Sigmoid colon (tissue), 6 donors: ENCODE measurements at regions not wholly inside any gene's neighbourhood (a gene's known extent, or its start where the extent isn't known, plus 50 kb on each side); places are given as distances from the start of the nearest gene placed in this dataset.

Experiments used
- DNase-seq: peaks from one replicate; pipeline ENCODE4 v3.0.0-alpha.2; 2019
- H3K27ac ChIP-seq, 4 donors: fragments of 200-600 bp; sonication (generic); one replicate each; pipeline ENCODE4 v1.5.1; 2016 to 2019; ENCODE audit warnings: mild to moderate bottlenecking in 1 of 4
- H3K27me3 ChIP-seq, 3 donors: fragments of 200-600 bp; sonication (generic); one replicate each; pipeline ENCODE4 v1.5.1; 2019; ENCODE audit warnings: mild to moderate bottlenecking in 1 of 3
- H3K36me3 ChIP-seq, 4 donors: fragments of 200-600 bp; sonication (generic); one replicate each; pipeline ENCODE4 v1.5.1; 2016 to 2019
- H3K4me1 ChIP-seq, 4 donors: fragments of 200-600 bp; sonication (generic); one replicate each; pipeline ENCODE4 v1.5.1; 2017 to 2019
- H3K4me3 ChIP-seq, 4 donors: fragments of 200-600 bp; sonication (generic); one replicate each; pipeline ENCODE4 v1.5.1; 2017 to 2019; ENCODE audit warnings: mild to moderate bottlenecking in 2 of 4, moderate library complexity in 1 of 4
- H3K9me3 ChIP-seq, 4 donors: fragments of 200-600 bp in 3 of 4; sonication (generic) in 3 of 4; one replicate each; pipeline versions ENCODE4 v1.5.1 to v1.6.1; 2013 to 2019
- CTCF ChIP-seq, 4 experiments: fragments of 450-650 bp in 3 of 4; fragments of 200-600 bp in 1 of 4; IDR thresholded peaks; one replicate each; pipeline ENCODE4 v1.5.1; 2016 to 2019; ENCODE audit warnings: antibody characterized with exemption in 4 of 4, mild to moderate bottlenecking in 3 of 4, moderate library complexity in 2 of 4
- EP300 ChIP-seq, 4 donors: sonication (generic); formaldehyde crosslinking; IDR thresholded peaks; one replicate each; pipeline ENCODE4 v1.6.1; 2017; ENCODE audit warnings: antibody characterized with exemption in 4 of 4
- POLR2A ChIP-seq, 2 donors: fragments of 450-650 bp; IDR thresholded peaks; one replicate each; pipeline ENCODE4 v1.6.1; 2016; ENCODE audit warnings: antibody characterized with exemption in 2 of 2, mild to moderate bottlenecking in 2 of 2, moderate library complexity in 2 of 2
- POLR2AphosphoS5 ChIP-seq, 4 donors: sonication (generic); formaldehyde crosslinking; IDR thresholded peaks; one replicate each; pipeline ENCODE4 v1.6.1; 2017; ENCODE audit warnings: antibody characterized with exemption in 4 of 4
- WGBS, 2 donors: extraction: QIAGEN DNeasy Blood & Tissue Kit; methylation state at CpG; one replicate each; pipeline ENCODE4 v1.1.7; 2013; 5-methylcytosine and 5-hydroxymethylcytosine counted together
- intact Hi-C: fragments of 100-400 bp; cut with DNase I; formaldehyde crosslinking; loops from one replicate; pipeline ENCODE4 v1.15.1; 2023
- donor health status: healthy with polysubstance abuse.
- donor health status: healthy.

- intact Hi-C loops = no loop called here
- no peak overlapping the region for H3K4me3 ChIP-seq
- 93 to 96% methylated on average over 1 of the region's 1 CpG for WGBS, 2 donors
Observed at GRCh38 chr2:76027761-76028160, 317.0 kb upstream of the GCFC2 start.

GRCh38 chr2:76019128-76019527 is 308.4 kb upstream of the GCFC2 start:
- 13 to 52% methylated on average over 2 of the region's 2 CpGs for WGBS, 2 donors
- Histone ChIP-seq H3K27ac (no peak overlapping the region), H3K4me1 (no peaks in the 10 kb centered on the region), H3K36me3 (no peaks in the 10 kb centered on the region), H3K27me3 (no peaks in the 10 kb centered on the region), H3K9me3 (no peaks in the 10 kb centered on the region), H3K4me3 (no peak overlapping the region)
- intact Hi-C loops = no loop called here
- TF ChIP-seq POLR2A (IDR thresholded peaks at IDR 0.05) (no peak), EP300 (IDR thresholded peaks at IDR 0.05) (no peak), POLR2AphosphoS5 (IDR thresholded peaks at IDR 0.05) (no peak), CTCF (IDR thresholded peaks at IDR 0.05) (no peak)
- DNase-seq = no peak

More at GRCh38 chr2:76027761-76028160, 317.0 kb upstream of the GCFC2 start:
- TF ChIP-seq EP300 (IDR thresholded peaks at IDR 0.05) (no peak), POLR2A (IDR thresholded peaks at IDR 0.05) (no peak), POLR2AphosphoS5 (IDR thresholded peaks at IDR 0.05) (no peak), CTCF (IDR thresholded peaks at IDR 0.05) (no peak)
- no peak overlapping the region for H3K27ac ChIP-seq
- no peaks in the 10 kb centered on the region for H3K27me3 ChIP-seq
- no peaks in the 10 kb centered on the region for H3K36me3 ChIP-seq
- H3K9me3 ChIP-seq = peaks cover 0 to 2% (median 0%) of the 10 kb centered on the region in 4 donors
- no peaks in the 10 kb centered on the region for H3K4me1 ChIP-seq
- no peak for DNase-seq

- DNase-seq = no peak
- H3K36me3 ChIP-seq = no peaks in the 10 kb centered on the region
- intact Hi-C loops = no loop called here
- no peak for TF ChIP-seq POLR2A (IDR thresholded peaks at IDR 0.05)
- TF ChIP-seq CTCF (IDR thresholded peaks at IDR 0.05) = no peak
- TF ChIP-seq POLR2AphosphoS5 (IDR thresholded peaks at IDR 0.05) = no peak
- TF ChIP-seq EP300 (IDR thresholded peaks at IDR 0.05) = no peak
- no peak overlapping the region for H3K4me3 ChIP-seq
- H3K27ac ChIP-seq = no peak overlapping the region
- no peaks in the 10 kb centered on the region for H3K27me3 ChIP-seq
- WGBS, 2 donors = 74 to 83% methylated on average over 2 of the region's 2 CpGs
- H3K9me3 ChIP-seq = no peaks in the 10 kb centered on the region
- H3K4me1 ChIP-seq = no peaks in the 10 kb centered on the region
Observed at GRCh38 chr2:76009484-76009883, 298.8 kb upstream of the GCFC2 start.

- 13 to 57% methylated on average over 7 of the region's 7 CpGs for WGBS, 2 donors
- intact Hi-C loops = no loop called here
- Histone ChIP-seq H3K4me1 (no peaks in the 10 kb centered on the region), H3K9me3 (no peaks in the 10 kb centered on the region), H3K27me3 (no peaks in the 10 kb centered on the region), H3K4me3 (no peak overlapping the region), H3K36me3 (no peaks in the 10 kb centered on the region), H3K27ac (no peak overlapping the region)
- no peak for DNase-seq
- TF ChIP-seq POLR2AphosphoS5 (IDR thresholded peaks at IDR 0.05) = no peak
- no peak for TF ChIP-seq POLR2A (IDR thresholded peaks at IDR 0.05)
- no peak for TF ChIP-seq EP300 (IDR thresholded peaks at IDR 0.05)
- no peak for TF ChIP-seq CTCF (IDR thresholded peaks at IDR 0.05)
Observed at GRCh38 chr2:76008001-76008702, 297.4 kb upstream of the GCFC2 start.

GRCh38 chr2:76000425-76000824 is 289.7 kb upstream of the GCFC2 start:
- intact Hi-C loops = no loop called here
- Histone ChIP-seq H3K9me3 (peaks cover 0 to 6% (median 0%) of the 10 kb centered on the region in 4 donors), H3K27me3 (no peaks in the 10 kb centered on the region), H3K4me1 (no peaks in the 10 kb centered on the region), H3K27ac (no peak overlapping the region), H3K36me3 (no peaks in the 10 kb centered on the region), H3K4me3 (no peak overlapping the region)
- TF ChIP-seq POLR2AphosphoS5 (IDR thresholded peaks at IDR 0.05) (no peak), CTCF (IDR thresholded peaks at IDR 0.05) (no peak), POLR2A (IDR thresholded peaks at IDR 0.05) (no peak), EP300 (IDR thresholded peaks at IDR 0.05) (no peak)
- DNase-seq = no peak
- WGBS, 2 donors = 86 to 89% methylated on average over 2 of the region's 2 CpGs
